Keratinocyte (primary cell): ENCODE measurements at regions not wholly inside any gene's neighbourhood (a gene's known extent, or its start where the extent isn't known, plus 50 kb on each side); places are given as distances from the start of the nearest gene placed in this dataset.

ENCODE experiments used
- CTCF ChIP-seq, 3 experiments: IDR thresholded peaks in 1 of 3; conservative IDR thresholded peaks in 1 of 3; optimal IDR thresholded peaks in 1 of 3; 2 replicates in 2 of 3; 3 replicates in 1 of 3; pipeline versions ENCODE3 to v1.5.1; 2011; ENCODE audit warnings: low read length in 3 of 3, mild to moderate bottlenecking in 3 of 3, moderate library complexity in 2 of 3, control low read depth in 1 of 3, inconsistent platforms in 1 of 3; ENCODE audit not compliant: insufficient read depth in 2 of 3; ENCODE audit errors: extremely low read depth in 1 of 3
- EZH2 ChIP-seq: IDR thresholded peaks from one replicate; pipeline ENCODE4 v1.6.1; 2012; ENCODE audit warnings: inconsistent platforms, mild to moderate bottlenecking, low read length, moderate library complexity

DNA sequence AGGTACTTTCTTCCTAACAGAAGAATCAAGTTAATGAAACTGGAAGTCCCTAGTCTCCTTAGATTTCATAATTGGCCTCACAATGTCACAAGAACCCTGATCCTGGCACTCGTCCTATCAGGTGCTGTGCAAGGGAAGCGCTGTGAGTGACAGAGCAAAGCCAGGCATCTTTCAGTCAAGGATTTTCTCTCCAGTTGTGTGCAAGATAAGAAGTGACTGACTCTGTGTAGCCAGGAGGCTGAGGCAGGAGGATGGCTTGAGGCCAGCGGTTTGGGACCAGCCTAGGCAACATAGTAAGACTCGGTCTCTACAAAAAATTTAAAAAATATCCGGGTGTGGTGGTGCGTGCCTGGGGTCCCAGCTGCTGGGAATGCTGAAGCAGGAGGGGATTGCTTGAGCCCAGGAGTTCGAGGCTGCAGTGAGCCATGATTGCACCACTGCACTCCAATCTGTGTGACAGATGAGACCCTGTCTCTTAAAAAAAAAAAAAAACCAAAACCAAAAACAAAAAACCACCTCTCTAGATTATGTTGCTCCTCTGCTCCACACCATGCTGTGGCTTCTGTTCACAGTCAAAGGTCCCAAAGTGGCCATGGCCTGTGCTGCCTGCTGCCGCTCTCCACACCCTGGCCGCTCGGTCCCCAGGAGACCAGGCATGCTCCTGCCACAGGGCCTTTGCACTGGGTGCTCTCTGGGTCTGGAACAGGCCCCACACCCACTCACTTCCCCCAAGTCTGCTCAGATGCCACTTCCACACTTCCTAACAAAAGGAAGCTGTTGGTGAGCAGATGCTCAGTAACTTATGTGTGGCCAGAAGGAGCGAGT is 54.2 kb upstream of the CLDN5 start:
- no peak for TF ChIP-seq EZH2
- no peak for TF ChIP-seq CTCF (optimal IDR thresholded peaks at IDR 0.05 in 1 of 3, IDR thresholded peaks at IDR 0.05 in 1 of 3, conservative IDR thresholded peaks at IDR 0.05 in 1 of 3; ENCODE audit: extremely low read depth in 1 of 3, insufficient read depth in 2 of 3, low read length in 3 of 3)
